Mammary epithelial cell (primary cell): ENCODE measurements at regions not wholly inside any gene's neighbourhood (a gene's known extent, or its start where the extent isn't known, plus 50 kb on each side); places are given as distances from the start of the nearest gene placed in this dataset.

Experiments
- EZH2 ChIP-seq: IDR thresholded peaks from 2 replicates; pipeline ENCODE4 v1.6.1; 2012; ENCODE audit warnings: low read length, inconsistent platforms, borderline replicate concordance
- TF ChIP-seq, protein P1 (sequence below), 2 donors: IDR thresholded peaks in 1 of 2; conservative IDR thresholded peaks in 1 of 2; 2 replicates each; pipeline ENCODE4 v1.5.1; 2011 to 2012; ENCODE audit warnings: inconsistent platforms in 2 of 2, low read length in 2 of 2, mild to moderate bottlenecking in 2 of 2, control low read depth in 1 of 2, low read depth in 1 of 2; ENCODE audit not compliant: insufficient read depth in 1 of 2; ENCODE audit errors: extremely low read depth in 1 of 2

DNA sequence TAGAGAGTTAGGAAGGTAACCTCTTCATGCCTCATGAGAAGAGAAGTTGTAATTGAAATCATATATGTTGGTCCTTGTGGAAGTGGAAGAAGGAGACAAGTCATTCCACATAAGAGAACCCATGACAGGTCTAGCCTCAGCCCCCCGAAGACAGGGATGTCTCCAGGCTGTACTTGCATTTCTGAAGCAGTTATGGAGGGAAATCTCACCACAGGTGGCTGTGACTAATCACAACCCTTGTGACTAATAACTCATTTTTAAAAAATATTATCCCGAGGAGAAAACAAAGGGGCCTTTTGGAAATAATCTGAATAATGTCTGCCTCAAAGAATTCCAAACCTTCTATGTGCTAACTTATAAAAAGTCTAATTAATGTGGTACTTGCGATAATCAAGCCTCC lies 262.1 kb upstream of the RPS23 start:
- TF ChIP-seq, protein P1, sequence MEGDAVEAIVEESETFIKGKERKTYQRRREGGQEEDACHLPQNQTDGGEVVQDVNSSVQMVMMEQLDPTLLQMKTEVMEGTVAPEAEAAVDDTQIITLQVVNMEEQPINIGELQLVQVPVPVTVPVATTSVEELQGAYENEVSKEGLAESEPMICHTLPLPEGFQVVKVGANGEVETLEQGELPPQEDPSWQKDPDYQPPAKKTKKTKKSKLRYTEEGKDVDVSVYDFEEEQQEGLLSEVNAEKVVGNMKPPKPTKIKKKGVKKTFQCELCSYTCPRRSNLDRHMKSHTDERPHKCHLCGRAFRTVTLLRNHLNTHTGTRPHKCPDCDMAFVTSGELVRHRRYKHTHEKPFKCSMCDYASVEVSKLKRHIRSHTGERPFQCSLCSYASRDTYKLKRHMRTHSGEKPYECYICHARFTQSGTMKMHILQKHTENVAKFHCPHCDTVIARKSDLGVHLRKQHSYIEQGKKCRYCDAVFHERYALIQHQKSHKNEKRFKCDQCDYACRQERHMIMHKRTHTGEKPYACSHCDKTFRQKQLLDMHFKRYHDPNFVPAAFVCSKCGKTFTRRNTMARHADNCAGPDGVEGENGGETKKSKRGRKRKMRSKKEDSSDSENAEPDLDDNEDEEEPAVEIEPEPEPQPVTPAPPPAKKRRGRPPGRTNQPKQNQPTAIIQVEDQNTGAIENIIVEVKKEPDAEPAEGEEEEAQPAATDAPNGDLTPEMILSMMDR (conservative IDR thresholded peaks at IDR 0.05 in 1 of 2, IDR thresholded peaks at IDR 0.05 in 1 of 2; ENCODE audit: extremely low read depth in 1 of 2, insufficient read depth in 1 of 2, low read depth in 1 of 2, low read length in 2 of 2) = no peak
- no peak for TF ChIP-seq EZH2
